Small intestine (tissue), 7 donors: ENCODE measurements at regions not wholly inside any gene's neighbourhood (a gene's known extent, or its start where the extent isn't known, plus 50 kb on each side); places are given as distances from the start of the nearest gene placed in this dataset.
A peak's percentile ranks its signal among the peaks of the same experiment; 100 is the strongest.
"Not testable (repeated sequence)": the region's sequence is repeated elsewhere in the genome, so short reads cannot be mapped to it uniquely, and the experiment has no call there.

Experiments
- DNase-seq, 2 donors: peaks; one replicate each; pipeline versions ENCODE4 v3.0.0 to v3.0.0-alpha.2; 2013
- FAIRE-seq: peaks from 2 replicates; lab custom pipeline; 2012; peaks lifted over from hg19 to GRCh38; lab: Jason Lieb, UNC
- H3K27ac ChIP-seq, 3 donors: one replicate each; pipeline ENCODE4 v1.5.1; 2013; ENCODE audit warnings: low read length in 2 of 3, mild to moderate bottlenecking in 2 of 3, control low read depth in 1 of 3, inconsistent platforms in 1 of 3, low read depth in 1 of 3, moderate library complexity in 1 of 3
- H3K27me3 ChIP-seq, 3 donors: one replicate each; pipeline ENCODE4 v1.6.1; 2013; ENCODE audit warnings: low read length in 3 of 3, inconsistent platforms in 1 of 3; ENCODE audit not compliant: control insufficient read depth in 3 of 3, insufficient read depth in 3 of 3
- H3K36me3 ChIP-seq, 3 donors: one replicate each; pipeline ENCODE4 v1.6.1; 2013; ENCODE audit warnings: low read length in 3 of 3, inconsistent platforms in 1 of 3, low read depth in 1 of 3, mild to moderate bottlenecking in 1 of 3, moderate library complexity in 1 of 3; ENCODE audit not compliant: control insufficient read depth in 3 of 3, insufficient read depth in 2 of 3
- H3K4me1 ChIP-seq, 3 donors: one replicate each; pipeline ENCODE4 v1.6.1; 2013; ENCODE audit warnings: low read length in 2 of 3, inconsistent platforms in 1 of 3, low read depth in 1 of 3, mild to moderate bottlenecking in 1 of 3, moderate library complexity in 1 of 3; ENCODE audit not compliant: control insufficient read depth in 3 of 3, insufficient read depth in 2 of 3
- H3K4me3 ChIP-seq, 3 donors: one replicate each; pipeline ENCODE4 v1.5.1; 2013; ENCODE audit warnings: low read length in 3 of 3, control low read depth in 1 of 3, inconsistent platforms in 1 of 3, low read depth in 1 of 3, mild to moderate bottlenecking in 1 of 3, moderate library complexity in 1 of 3
- H3K9me3 ChIP-seq, 2 donors: one replicate each; pipeline ENCODE4 v1.6.1; 2013; ENCODE audit warnings: low read depth in 1 of 2, low read length in 1 of 2; ENCODE audit not compliant: control insufficient read depth in 2 of 2, insufficient read depth in 1 of 2
- WGBS, 3 donors: extraction: QIAGEN DNeasy Blood & Tissue Kit; methylation state at CpG; one replicate each; pipeline ENCODE4 v1.1.7; 2013; 5-methylcytosine and 5-hydroxymethylcytosine counted together
- donor health status: healthy with polysubstance abuse.
- donor health status: control.
- donor health status: control.
- donor health status: Bipolar disorder and iron deficiency.
- donor health status: healthy.

DNA sequence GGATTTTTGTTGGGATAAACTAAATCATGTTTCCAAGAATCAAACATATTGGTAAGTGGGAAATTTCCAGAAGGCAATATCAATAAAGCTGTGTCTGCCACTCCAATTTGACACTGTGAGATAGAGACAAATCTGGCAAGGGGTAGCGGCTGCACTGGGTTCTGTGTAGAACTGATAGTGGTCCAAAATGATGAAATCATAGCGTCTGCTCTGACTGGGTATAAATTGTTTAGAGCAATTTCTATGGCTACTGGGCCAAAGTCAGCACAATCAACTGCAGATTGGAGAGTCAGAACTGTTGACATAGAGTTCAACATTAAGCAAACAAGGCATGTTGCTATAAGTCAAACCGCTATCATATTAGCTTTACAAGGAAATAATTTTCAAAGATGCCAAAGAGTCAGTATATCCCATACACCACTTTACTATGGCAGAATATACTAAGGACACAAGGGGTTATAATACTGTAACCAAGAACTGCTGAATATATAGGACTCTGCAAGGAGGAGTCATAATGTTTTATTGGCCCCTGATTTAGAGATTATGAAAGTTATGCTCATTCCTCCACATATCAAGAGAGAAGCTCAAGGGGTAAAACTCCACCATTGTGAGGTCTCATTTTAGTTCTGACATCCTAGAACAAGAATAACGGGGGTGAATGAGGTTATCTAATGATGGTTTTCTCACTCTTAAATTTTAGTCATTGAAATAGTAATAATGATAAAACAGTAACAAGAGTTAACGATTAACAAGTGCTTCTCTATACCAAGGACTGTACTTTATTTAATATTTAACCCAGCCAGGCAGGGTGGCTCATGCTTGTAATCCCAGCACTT lies 309.7 kb upstream of the GADL1 start:
- Histone ChIP-seq H3K4me1 (peaks cover 0 to 20% (median 3%) of the 10 kb centered on the region in 3 donors), H3K4me3 (no peak overlapping the region), H3K9me3 (peaks cover 0 to 7% of the 10 kb centered on the region in 2 donors), H3K27me3 (no peaks in the 10 kb centered on the region), H3K36me3 (no peaks in the 10 kb centered on the region), H3K27ac (peak overlapping the region in 1 of 3 donors; percentile 8)
- FAIRE-seq = no peak
- DNase-seq = peak; percentile 72 to 80
- 20 to 49% (median 29%) methylated on average over 5 of the region's 5 CpGs for WGBS, 3 donors

GRCh38 chr3:31204796-31205056 lies 310.3 kb upstream of the GADL1 start:
- not testable (repeated sequence) for H3K9me3 ChIP-seq, H3K4me3 ChIP-seq, FAIRE-seq, H3K27me3 ChIP-seq, H3K36me3 ChIP-seq, DNase-seq, H3K27ac ChIP-seq
- 70 to 84% (median 75%) methylated on average over 4 of the region's 4 CpGs for WGBS, 3 donors
- H3K4me1 ChIP-seq = peaks cover 0 to 20% (median 3%) of the 10 kb centered on the region in 3 donors

- DNase-seq = no peak
- 82 to 87% (median 83%) methylated on average over 5 of the region's 5 CpGs for WGBS, 3 donors
- Histone ChIP-seq H3K36me3 (no peaks in the 10 kb centered on the region), H3K4me1 (no peaks in the 10 kb centered on the region), H3K27ac (no peak overlapping the region), H3K27me3 (no peaks in the 10 kb centered on the region), H3K9me3 (no peaks in the 10 kb centered on the region), H3K4me3 (no peak overlapping the region)
- no peak for FAIRE-seq
Observed at GRCh38 chr3:31210068-31210645, 315.7 kb upstream of the GADL1 start.

DNA sequence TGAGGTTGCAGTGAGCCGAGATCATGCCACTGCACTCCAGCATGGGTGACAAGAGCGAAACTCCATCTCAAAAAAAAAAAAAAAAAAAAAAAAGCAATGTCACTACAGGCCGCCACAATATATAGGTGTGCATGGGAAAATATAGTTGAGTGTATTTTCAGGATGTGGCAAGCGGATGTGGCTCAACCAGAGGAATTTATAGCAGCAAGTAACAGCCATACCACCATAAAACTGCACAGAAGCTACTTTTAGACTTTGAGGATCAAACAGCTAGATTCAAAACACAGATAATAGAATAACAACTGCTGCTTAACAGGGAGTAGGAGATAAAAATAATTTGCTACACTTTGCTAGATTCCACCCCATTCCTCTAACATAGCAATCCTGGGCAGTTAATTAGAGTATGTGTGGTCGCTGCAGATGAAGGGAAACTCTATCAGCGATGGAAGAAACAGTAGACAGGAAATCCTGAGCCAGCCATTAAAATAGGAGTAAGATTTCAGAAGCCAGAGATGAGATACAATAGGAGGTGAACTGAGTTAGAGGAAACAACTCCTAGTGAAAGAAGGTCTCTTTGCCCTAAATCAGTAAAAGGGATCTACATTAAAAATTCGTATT lies 318.7 kb upstream of the STT3B start:
- no peak overlapping the region for H3K4me3 ChIP-seq
- no peaks in the 10 kb centered on the region for H3K36me3 ChIP-seq
- H3K27me3 ChIP-seq = no peaks in the 10 kb centered on the region
- FAIRE-seq (no peak), DNase-seq (peak; percentile 46 to 66)
- no peaks in the 10 kb centered on the region for H3K4me1 ChIP-seq
- H3K27ac ChIP-seq = no peak overlapping the region
- WGBS, 3 donors = 67 to 80% (median 69%) methylated on average over 7 of the region's 7 CpGs
- no peaks in the 10 kb centered on the region for H3K9me3 ChIP-seq

DNA sequence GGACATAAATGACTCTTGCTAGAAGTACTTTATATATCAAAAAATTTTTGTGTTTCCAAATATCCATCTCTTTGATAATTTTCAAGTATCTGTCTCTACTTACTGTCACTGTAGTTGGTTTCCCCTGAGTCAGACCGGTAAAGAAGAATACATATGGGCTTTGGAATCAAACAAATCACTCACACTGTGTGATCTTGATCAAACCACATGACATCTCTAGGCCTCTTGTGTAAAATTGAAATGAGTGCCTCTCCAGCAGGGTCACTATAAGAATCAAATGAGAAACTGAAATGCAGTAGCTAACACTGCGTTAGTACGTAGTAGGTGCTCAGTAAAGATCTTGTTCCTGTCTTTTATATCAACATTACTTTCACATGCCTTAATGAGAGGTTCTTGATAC lies 314.6 kb upstream of the STT3B start:
- DNase-seq (no peak), FAIRE-seq (no peak)
- H3K36me3 ChIP-seq = no peaks in the 10 kb centered on the region
- H3K27ac ChIP-seq = no peak overlapping the region
- no peaks in the 10 kb centered on the region for H3K9me3 ChIP-seq
- 90 to 98% (median 92%) methylated on average over 3 of the region's 3 CpGs for WGBS, 3 donors
- no peaks in the 10 kb centered on the region for H3K4me1 ChIP-seq
- H3K4me3 ChIP-seq = no peak overlapping the region
- H3K27me3 ChIP-seq = no peaks in the 10 kb centered on the region

DNA sequence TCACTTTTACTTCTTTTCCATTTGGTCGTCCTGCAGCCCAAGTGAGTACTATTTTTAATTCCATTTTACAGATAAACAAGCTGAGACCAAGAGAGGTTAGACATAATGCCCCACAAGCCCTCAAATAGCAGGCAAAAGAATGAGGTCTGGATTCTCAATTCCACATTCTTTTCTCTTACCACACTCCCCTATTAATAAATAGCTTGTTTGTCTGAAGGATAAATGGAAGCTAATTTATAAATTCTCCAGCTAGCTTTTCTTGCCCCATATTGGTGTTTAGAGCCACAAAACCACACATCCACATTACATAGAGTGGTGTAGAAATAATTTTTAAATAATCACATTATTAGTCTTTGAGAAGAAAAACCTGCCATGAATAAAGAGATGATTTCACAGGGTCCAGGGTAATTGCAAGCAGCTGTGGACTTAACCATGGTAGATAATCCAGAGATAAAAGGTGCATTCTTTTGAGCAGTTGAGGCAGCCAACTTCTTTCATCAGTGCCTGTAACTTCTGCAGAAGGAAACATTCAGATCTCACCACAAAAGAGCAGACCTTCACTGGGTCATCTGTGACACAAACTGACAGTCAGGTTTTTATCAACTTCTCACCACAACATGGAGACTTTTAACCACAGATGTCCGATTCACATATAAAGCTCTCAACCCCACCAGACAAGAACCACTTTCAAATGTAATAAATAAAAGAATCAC lies 313.4 kb upstream of the STT3B start:
- Histone ChIP-seq H3K27me3 (no peaks in the 10 kb centered on the region), H3K4me3 (no peak overlapping the region)
- FAIRE-seq = no peak

GRCh38 chr3:31220431-31220830 lies 312.3 kb upstream of the STT3B start:
- H3K27me3 ChIP-seq = no peaks in the 10 kb centered on the region
- no peak overlapping the region for H3K4me3 ChIP-seq
- no peaks in the 10 kb centered on the region for H3K4me1 ChIP-seq
- FAIRE-seq (no peak), DNase-seq (no peak)
- H3K27ac ChIP-seq = no peak overlapping the region
- no peaks in the 10 kb centered on the region for H3K36me3 ChIP-seq
- no peaks in the 10 kb centered on the region for H3K9me3 ChIP-seq
- 82 to 88% (median 82%) methylated on average over 4 of the region's 4 CpGs for WGBS, 3 donors

More for the DNA sequence above, 313.4 kb upstream of the STT3B start:
- H3K27ac ChIP-seq = no peak overlapping the region
- no peaks in the 10 kb centered on the region for H3K9me3 ChIP-seq
- no peaks in the 10 kb centered on the region for H3K36me3 ChIP-seq
- DNase-seq = no peak
- no peaks in the 10 kb centered on the region for H3K4me1 ChIP-seq
- 46 to 61% (median 52%) methylated on average over 2 of the region's 2 CpGs for WGBS, 3 donors

DNA sequence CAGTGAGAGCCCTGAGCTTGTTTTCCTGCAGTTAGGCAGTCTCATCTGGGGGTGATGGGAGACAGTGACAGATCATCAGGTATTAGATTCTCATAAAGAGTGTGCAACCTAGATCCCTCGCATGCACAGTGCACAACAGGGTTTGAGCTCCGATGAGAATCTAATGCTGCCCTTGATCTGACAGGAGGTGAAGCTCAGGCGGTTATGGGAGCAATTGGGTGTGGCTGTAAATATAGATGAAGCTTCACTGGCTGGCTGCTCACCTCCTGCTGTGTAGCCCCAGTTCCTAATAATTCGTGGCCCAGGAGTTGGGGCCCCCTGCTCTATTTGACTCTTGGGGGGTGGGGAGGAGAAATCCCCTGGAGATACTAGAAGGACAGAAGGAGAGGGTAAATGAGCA lies 309.4 kb upstream of the STT3B start:
- Histone ChIP-seq H3K27ac (no peak overlapping the region), H3K4me1 (no peaks in the 10 kb centered on the region), H3K27me3 (no peaks in the 10 kb centered on the region), H3K36me3 (no peaks in the 10 kb centered on the region), H3K9me3 (no peaks in the 10 kb centered on the region), H3K4me3 (no peak overlapping the region)
- FAIRE-seq (no peak), DNase-seq (no peak)
- 74 to 78% (median 75%) methylated on average over 4 of the region's 4 CpGs for WGBS, 3 donors
